ENCODE measurements at regions not wholly inside any gene's neighbourhood (a gene's known extent, or its start where the extent isn't known, plus 50 kb on each side); places are given as distances from the start of the nearest gene placed in this dataset.

DNA sequence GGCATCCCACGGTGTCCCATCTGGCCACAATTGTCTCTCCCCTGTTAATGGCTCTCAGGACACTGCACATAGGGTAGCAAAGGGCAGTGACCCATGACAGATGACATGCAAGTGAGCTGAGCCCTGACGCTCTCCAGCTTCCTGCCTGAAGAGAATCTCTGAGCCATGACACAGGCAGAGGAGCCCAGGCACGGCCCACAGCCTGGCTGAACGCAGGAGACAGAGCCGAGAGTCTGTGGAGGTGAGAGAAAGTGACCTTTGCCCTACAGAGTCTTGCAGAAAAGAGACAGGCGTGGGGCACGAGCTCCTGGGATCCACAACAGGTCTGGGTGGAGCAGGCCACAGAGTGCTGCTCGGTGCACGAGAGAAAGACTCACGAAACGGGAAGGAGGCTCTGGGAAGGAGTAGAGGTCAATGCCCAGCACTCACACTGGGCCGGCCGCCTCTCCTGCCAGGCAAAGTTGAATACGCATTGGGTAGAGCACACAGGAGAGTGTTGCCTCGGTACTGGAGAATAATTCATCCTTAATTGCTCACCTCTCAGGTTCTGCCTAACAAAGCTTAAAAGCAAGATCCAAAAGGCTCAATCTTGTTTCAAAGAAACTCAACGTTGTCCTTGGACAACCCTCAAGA is 90.3 kb downstream of the MRPL36 start:
- TF ChIP-seq, protein P1, sequence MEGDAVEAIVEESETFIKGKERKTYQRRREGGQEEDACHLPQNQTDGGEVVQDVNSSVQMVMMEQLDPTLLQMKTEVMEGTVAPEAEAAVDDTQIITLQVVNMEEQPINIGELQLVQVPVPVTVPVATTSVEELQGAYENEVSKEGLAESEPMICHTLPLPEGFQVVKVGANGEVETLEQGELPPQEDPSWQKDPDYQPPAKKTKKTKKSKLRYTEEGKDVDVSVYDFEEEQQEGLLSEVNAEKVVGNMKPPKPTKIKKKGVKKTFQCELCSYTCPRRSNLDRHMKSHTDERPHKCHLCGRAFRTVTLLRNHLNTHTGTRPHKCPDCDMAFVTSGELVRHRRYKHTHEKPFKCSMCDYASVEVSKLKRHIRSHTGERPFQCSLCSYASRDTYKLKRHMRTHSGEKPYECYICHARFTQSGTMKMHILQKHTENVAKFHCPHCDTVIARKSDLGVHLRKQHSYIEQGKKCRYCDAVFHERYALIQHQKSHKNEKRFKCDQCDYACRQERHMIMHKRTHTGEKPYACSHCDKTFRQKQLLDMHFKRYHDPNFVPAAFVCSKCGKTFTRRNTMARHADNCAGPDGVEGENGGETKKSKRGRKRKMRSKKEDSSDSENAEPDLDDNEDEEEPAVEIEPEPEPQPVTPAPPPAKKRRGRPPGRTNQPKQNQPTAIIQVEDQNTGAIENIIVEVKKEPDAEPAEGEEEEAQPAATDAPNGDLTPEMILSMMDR (IDR thresholded peaks at IDR 0.05), result no peak
- no peak for TF ChIP-seq POLR2A (IDR thresholded peaks at IDR 0.05)

Data from adrenal gland (tissue), 5 donors.